Hematopoietic multipotent progenitor cell treated with erythropoietin and hydrocortisone succinate and interleukin-3 and kit ligand, for 8 days (in vitro differentiated cells): ENCODE measurements at regions not wholly inside any gene's neighbourhood (a gene's known extent, or its start where the extent isn't known, plus 50 kb on each side); places are given as distances from the start of the nearest gene placed in this dataset.

Source experiments
- DNase-seq: peaks from one replicate; pipeline ENCODE4 v3.0.0-alpha.2; 2015

DNA sequence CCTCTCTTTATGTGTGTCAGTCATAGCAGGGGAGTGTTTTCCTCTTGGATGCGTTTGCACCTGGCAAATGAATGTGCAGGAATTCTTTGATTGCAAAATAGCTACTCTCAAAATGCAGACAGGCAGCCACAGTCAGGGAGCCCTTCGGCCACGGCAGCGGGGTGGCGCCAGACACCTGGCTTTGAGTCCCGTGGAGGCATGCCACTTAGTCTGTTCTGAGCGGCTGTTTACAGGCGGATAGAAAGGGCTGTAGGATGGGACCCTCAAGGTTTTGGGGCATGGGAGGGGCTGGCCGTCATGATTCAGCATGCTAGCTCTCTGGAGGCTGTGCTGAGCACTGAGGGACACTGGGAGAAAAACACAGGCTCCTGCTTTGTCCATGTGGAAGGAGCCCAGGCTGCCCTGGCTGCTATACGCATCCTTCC is 117.1 kb downstream of the SLC25A47 start:
- peak; percentile 51 for DNase-seq

DNA sequence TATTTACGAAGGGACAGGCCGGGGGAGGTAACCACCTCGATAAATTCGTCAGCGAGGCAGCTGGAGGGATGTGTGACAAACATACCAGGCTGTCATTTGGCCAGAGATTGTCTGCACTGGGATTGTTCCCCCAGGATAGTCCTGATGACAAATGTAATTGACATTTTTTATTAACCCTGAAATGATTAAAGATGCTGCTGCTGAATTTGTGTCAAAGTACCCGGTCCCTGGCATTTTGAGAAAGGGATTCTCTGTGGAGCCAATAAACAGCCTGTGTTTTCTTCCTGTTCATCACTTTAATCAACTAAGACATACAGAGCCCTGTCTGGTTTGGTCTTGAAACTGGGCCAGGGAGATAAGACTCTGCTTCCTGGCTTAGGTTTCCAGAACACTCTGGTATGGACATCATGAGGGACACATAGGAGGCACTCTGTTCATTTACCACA is 117.6 kb downstream of the SLC25A47 start:
- DNase-seq = peak; percentile 81

DNA sequence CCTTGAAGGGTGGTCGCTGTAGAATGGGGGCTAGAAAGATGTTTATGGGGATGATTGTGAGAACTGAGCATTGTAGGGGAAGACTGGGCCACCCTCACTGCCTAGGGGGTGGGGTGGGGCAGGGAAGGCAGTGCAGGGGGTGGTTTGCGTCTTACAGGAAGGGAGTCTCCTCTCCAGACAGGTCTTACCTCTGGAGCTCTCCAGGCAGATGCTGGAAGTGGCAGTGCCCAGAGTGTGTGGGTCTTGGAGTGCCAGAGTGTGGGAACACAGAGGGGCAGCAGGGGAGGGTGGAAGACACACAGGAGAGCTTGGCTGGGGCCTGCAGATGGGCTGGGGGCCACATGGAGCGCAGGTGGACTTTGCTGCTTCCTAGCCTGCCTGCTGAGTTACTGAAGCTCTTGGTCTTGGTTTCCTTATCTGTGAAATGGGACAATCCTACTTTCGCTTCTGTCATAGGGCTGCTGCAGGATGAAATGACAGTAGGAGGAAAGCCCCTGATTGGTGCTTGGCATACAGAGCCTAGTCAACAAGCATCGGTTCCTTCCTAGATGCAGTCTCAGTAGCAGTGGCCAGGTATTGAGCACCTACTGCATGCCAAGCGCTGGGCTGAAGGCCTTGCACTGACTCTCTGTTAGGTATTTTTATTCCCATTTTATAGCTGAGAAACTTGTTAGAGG is 118.3 kb downstream of the SLC25A47 start:
- peak; percentile 31 for DNase-seq

DNA sequence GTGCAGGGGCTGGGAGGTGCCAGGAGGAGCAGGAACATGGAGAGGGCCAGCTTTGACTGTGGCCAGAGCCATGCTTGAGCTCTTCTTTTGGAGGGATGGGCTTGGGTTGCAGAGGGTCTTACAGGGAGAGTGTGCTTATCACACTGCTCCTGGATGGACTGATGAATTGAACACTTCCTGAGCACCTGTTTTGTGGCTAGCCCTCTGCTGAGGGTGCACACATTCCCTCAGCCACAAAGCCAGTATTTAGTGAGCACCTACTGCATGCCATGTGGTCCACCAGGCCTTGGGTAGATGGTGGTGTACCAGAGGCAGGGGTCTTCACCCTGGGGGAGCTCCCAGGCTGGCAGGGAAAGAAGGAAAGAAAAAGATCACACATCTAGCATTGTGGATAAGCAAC is 118.9 kb downstream of the SLC25A47 start:
- DNase-seq = no peak

DNA sequence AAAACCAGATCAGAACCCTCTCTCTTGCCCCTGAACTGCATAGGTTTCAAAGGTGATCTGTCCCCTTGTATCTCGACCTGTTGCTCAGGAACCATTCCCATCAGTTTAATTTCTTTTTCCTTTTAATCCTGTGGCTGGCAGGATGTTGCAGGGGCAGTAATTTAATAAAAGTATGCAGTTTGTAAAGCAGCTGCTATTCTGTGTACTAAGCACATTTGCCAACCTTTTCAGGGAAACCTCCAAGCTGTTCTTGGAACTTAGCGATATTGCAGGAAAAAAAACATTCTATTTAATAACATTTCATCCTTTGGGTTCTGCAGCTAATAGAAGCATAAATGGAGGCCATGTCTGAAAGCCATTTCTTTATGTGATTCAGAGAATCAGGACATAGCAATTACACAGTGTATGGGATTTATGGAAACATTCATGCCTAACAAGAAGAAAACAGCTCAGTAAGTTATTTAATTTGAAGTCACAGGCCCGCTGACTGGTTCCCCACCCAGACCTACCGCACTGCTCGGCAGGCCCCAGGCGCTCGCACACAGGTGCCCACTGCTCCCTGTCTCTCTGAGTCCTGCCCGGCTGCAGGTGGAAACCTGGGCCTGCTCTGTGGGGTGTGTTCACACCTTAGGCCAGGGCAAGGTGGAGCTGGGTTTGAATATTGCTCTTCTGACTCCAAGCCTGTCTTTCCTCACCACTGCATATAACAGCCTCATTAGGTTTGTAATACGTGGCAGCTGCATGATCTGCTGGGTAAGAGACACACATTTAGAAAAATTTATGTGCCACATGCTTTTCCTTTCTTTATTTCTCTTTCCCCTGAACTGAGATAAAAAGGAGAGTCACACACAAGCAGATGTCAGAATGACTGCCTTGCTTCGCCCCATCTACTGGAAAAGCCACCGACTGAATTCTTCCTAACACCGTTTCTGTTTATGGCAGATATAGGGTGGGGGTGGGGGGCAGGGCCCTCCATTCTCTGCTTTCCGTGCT is 119.7 kb downstream of the SLC25A47 start:
- DNase-seq = peak; percentile 6

DNA sequence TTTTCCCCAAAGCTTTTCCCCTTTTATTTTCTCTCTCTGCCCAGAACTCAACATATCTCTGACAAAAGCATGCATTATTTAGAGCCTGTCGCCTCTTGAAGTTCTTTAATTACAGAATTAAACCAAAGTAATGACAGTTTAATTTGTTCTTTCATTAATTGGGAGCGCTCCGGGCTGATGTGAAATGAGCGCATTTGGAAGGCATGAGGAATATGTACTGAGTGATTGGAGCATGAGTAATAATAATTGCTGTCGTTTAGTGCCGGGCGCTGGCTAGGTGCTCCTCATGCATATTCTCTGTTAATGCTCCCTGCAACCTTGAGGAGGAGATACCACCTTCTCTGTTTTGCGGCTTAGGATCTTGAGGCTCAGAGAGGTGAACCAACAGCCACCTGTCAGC is 120.5 kb downstream of the SLC25A47 start:
- no peak for DNase-seq

DNA sequence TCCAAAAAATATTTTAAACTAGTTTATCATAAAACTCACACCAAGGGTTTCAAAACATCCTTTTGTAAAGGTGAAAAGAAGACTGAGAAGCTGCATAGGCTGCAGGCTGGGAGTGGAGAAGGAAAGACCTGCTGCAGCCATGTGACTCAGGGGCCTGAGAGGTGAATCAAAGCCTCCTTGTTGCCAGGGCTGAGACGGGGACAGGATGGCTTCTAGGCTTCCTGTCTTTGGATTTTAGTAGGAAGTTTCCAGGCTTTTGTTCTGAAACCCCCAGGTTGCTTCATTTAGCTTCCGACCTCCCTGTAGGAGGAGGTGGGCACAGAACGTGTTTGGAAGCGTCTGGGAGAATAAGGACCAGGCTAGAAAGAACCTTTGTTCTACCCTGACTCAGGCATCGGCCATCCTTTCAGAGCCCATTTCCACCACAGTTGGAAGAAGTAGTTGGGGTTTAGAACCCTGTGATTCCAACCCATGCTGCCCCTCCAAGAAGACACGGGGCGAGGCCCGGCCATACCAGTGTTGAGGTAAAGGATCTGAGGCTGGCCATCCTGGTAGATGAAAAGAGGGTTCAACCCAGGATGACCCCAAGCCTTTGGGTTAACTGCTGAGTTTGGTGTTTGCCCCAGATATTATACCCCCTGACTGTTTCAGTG is 122.4 kb downstream of the SLC25A47 start:
- DNase-seq = no peak

DNA sequence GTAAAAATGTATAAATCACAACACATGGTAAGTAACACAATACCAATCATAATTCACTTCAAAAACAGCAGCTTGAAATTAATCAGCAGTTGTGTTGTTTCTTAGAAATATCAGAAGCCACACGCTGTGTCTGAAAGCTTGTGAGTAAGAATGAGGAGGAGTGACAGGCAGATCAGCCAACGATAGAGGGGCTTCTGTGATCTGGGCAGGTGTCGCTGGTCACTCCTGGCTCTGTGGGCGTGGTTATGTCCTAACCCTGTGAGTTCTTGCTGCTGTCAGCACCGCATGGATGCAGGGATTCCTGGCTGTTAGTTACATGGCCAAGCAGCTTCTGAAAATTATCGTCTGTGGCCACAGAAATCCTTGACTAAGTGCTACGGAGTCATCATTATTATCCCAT is 123.4 kb downstream of the SLC25A47 start:
- no peak for DNase-seq

DNA sequence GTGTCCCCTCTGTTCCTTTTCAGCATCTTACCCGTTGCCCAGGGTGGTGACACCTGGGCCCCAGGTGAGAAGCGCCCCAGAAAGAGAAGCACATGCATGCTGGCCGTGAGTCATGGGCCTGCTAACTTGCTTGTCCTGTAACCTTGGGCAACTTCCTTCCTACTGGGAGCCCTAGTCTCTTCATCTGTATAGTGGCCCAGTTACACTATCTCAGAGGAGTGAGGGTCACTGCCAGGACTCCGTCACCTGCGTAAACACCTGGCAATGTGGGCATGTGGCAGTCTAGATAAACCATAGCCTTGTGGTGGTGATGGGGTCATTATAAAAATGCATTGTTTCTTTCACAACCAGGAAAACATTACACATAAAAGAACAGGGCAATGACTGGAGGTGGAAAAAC is 125.2 kb downstream of the SLC25A47 start:
- no peak for DNase-seq

DNA sequence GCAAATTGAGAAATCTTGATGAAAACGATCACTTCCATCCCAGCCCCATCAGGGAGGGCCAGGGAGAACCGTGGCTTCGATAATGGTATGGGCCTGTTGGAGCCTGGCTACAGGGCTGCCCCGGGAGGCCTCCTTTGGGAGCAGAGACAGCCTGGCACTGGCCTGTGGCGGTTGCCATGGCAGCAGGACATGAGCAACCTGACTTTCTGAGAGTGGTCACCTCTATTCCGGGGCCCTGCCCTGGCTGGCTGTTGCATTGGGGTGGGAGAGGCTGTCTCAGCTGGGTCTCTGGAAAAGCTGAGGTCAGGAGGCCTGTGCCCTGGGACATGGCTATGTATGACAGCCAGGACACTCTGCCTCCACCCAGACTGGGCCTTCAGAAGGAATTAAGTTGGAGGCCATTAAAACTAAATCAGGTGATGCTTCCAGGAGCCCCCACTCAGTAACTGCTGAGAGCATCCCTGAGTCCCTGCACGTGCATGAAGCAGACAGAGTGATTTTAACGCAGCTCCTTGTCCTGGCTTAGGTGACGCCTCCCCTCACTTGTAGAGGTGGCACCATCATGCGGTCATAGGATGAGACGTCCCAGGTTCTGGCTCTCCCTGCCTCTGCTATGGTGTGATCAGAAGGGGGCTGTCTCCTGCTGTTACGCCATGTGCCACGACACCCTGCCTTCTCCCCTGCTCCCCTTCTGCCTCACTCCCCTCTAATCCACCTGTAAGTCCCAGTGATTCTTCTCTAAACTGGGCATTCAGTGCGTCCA is 126.3 kb downstream of the SLC25A47 start:
- no peak for DNase-seq

DNA sequence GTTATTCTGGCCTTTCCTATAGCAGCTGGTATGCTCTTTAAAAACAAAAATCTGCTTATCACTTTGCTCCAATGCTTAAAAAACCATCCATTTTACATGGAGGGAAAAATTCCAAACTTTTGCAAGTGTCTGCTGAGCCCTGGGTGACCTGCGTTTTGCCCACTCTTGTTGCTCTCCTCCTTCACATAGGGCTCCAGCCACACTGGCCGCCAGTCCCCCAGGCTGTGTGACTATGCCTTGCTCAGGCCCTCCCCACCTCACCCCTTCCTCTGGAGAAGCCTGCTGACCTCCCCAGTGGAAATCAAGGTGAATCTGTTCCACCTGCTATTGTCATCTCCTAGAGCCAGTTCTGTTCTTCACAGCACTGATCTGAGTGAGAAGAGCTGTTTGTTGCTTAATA is 126.9 kb downstream of the SLC25A47 start:
- no peak for DNase-seq

DNA sequence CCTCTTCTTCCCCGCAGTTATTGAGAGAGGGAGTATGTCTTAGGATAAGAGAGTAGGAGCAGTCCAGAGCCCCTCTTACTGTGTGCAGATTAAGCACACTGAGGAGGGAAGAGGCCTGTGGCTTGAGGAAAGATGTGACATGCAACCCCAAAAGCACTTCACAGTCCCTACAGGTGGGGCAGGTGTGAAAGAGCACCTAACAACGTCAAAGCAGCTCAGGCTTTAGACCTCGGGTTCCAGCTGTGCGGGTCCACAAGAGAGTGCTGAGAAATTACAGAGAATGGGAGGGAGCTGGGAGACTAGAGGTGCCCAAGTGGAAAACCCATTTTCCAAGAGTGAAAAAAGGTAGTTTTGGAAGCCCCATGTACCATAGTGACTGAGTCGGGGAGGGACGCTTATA is 127.6 kb downstream of the SLC25A47 start:
- DNase-seq = no peak

DNA sequence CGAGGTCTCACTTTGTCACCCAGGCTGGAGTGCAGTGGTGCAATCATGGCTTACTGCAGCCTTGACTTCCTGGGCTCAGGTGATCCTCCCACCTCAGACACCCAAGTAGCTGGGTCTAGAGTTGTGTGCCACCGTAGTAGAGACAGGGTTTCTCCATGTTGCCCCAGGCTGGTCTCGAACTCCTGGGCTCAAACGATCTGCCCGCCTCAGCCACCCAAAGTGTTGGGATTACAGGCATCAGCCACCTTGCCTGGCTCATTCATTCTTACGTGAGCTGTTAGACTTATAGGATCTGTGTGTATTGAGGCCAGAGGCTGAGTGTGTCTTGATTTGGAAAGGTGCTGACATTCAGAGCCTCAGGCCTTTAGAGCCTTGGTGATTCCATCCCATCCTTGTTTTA is 128.1 kb downstream of the SLC25A47 start:
- DNase-seq = no peak

DNA sequence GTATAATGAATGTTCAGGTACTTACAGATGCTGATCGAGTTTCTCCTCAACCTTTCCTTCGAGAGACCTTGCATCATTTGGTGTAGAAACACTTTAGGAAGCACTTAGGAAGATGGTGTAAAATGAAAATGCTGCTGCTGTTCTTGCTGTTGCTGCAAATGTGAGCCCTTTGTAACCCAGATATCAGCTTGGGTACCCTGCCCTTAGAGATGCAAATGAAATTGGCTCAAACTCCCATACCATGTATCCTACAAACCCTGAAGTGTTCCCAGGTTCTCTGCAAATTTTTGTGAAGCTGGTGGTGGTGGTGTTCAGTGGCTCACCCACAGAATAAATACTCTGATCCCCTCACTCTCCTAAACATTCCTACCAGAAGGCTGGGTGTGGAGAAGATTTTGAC is 130.8 kb downstream of the SLC25A47 start:
- no peak for DNase-seq

DNA sequence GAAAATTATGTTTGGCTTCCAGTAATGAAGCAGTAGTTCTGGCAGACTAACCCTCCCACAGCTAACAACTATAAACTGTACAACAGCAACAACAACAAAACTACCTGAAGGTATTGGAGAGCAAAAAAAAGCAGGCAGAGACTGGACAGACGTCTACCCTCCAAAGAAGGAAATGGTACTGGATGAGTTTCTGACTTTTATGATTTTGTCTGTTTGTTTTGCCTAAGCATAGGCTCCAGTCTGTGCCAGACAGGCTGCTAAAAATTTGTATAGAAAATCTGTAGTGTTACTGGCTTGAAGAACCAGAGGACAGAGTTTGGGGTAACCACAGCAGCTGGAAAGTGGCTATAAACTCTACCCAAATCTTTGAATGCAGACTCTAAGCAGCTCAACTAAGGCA is 131.3 kb downstream of the SLC25A47 start:
- DNase-seq = no peak

DNA sequence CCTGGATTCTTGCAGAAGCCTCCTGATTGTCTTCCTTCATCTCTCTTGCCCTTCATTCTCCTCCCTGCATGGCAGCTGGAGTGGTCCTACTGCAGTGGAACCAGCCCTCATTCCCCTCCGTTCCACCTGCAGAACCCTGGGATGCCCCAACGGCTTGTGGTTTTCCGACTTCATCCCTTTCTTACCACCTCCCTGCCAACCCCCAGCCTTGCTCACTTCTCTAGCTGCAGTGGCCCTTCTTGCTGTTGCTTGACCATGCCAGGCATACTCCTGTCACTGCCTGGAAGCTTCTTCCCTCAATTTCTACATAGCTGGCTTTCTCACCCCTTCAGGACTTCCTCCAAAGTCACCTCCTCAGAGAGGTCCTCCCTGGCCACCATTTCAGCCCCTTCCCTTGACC is 123.3 kb downstream of the BEGAIN start:
- no peak for DNase-seq

DNA sequence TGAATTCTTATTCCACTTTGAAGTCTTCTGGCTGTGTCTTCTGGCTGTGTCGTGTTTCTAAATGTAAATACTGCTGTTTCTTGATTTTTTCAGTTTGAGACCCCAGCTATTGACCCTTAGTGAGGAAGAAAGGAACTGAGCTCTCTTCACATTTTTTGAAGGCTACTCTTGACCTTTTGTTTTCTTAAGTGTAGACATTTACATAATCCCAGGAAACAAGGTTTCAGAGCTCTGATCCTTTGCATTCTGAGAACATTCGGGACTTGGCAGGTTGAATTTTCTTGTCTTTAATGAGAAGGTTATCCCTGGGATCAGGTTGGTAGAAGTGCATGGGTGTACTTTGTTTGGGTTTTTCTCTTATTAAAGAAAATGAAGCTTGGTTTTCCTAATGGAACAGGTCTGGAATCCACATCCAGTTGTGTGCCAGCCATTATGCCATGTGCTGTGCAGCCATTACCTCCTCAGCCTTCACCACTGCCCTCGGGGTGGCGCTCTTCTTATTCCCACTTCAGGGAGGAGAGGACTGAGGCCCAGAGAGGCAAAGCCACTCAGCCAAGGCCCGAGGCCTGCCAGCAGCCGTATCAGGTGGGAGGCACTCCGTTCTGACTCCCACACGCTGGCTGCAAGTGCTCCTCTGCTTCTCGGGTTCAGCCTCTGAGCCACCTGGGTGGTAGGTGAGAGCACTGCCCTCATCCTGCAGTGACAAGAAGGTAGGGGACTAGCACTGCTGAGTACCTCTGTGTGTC is 120.9 kb downstream of the BEGAIN start:
- no peak for DNase-seq

DNA sequence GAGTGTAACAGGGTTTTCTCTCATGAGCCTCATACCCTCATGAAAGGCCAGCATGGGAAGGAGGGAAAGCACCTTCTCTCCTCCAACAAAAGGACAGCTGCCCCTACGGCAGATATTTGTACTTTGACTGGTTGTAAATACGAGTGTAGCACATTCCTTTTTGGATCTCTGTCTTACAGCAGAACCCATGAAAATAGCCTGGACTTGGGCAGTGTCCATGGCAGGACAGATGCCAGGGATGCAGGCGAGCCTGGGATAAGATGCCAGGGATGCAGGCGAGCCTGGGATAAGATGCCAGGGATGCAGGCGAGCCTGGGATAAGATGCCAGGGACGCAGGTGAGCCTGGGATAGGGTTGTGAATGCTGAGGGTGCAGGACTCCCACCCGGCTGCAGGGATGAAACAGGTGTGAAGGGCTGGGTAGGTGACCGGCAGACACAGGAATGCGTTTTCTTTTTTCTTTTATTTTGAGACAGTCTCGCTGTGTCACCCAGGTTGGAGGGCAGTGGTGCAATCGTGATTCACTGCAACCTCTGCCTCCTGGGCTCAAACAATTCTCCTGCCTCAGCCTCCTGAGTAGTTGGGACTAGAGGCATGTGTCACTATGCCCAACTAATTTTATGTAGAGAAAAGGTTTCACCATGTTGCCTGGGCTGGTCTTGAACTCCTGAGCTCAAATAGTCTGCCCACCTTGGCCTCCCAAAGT is 120.0 kb downstream of the BEGAIN start:
- DNase-seq = no peak

DNA sequence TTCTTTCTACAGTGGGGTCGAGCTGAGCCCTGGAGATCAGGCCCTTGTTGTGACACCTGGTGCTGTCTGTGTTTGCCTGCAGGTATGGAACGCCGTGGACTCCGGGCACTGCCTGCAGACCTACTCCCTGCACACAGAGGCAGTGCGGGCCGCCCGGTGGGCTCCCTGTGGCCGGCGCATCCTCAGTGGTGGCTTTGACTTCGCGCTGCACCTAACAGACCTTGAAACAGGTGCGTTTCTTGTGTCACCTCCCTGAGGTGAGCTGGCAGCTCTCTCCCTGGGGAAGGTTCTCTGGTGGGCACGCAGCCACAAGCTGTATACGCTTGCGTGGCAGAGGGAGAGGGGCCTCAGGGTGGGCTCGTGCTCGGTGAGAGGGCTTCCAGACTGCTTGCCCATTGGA is 119.3 kb downstream of the BEGAIN start:
- no peak for DNase-seq

DNA sequence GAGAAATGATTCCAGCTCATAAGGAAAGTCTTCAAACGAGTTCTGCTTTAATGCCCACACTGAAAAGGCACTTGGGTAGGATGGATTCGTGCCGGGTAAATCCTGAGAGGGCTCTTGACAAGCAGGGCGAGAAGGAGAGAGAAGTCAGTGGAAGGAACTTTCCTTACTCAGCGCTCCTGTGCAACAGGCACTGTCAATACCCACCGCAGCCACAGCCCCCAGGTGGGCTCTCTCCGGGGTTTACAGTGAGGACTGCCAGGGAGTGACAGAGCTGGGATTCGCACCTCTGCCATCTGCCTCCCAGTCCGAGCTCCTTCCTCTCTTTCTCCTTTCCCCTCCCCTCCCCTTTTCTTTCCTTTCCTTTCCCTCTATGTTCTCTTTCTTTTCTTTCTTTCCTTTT is 118.7 kb downstream of the BEGAIN start:
- DNase-seq = no peak
